IPS-NIHi7 (cell line): ENCODE measurements at regions not wholly inside any gene's neighbourhood (a gene's known extent, or its start where the extent isn't known, plus 50 kb on each side); places are given as distances from the start of the nearest gene placed in this dataset.

ENCODE experiments used
- DNase-seq: peaks from one replicate; pipeline ENCODE4 v3.0.0; 2012; ENCODE audit warnings: mixed read lengths; ENCODE audit errors: extremely low spot score

DNA sequence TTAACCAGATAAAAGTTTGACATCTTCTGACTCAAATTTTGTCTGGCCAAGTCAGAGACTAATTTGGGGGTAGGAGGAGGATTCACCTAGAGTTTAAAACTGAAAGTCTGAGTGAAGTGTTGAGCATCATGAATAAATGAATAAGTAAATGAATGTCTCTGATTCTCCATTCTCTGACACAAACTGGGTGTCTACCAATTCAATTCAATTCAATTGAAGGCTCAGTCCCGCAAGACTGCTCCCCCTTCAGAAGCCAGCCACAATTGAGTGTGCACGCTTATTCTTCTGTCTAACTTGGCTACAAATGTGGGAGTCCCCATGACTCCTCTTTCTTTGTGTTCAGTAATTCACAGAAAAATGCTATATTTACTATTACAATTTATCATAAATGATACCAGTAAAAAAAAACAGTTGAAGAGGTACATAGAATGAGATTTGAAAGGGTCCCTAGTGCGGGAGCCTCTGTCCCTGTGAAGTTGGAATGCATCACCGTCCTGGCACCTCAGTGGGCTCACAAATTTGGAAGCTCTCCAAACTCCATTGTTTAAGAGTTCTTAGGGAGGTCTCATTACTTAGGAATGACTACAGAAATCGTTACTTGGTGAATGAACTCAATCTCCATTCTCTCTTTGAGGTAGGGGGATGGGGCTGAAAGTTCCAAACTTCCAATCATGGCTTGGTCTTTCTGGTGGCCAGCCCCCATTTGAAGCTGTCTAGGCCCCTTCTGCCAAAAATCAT is 243.7 kb upstream of the PHYHIPL start:
- no peak for DNase-seq

- no peak for DNase-seq
Observed at GRCh38 chr10:58936364-58936763, 240.1 kb upstream of the PHYHIPL start.

DNA sequence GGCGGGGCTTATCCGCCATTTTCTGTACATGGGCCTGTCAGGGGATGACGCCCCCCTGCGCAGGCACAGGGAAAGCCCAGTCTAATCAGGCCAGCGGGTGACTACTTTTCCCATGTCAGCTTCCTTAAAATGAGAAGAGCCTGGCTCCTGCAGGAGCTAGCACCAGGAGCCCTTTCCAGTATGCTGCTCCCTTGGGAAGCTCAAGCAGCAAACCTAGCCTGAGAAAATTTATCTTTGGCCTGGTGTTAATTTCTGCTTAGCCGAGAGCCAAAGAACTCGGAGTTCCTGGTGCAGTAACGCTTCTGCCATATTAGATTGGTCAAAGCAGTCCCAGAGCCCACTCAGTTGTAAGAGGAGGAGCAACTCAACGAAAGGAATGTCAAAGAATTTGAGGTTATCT is 239.0 kb upstream of the PHYHIPL start:
- DNase-seq, result no peak

GRCh38 chr10:58942724-58943123 is 233.7 kb upstream of the PHYHIPL start:
- no peak for DNase-seq

GRCh38 chr10:58943256-58943890 is 233.1 kb upstream of the PHYHIPL start:
- DNase-seq, result no peak

DNA sequence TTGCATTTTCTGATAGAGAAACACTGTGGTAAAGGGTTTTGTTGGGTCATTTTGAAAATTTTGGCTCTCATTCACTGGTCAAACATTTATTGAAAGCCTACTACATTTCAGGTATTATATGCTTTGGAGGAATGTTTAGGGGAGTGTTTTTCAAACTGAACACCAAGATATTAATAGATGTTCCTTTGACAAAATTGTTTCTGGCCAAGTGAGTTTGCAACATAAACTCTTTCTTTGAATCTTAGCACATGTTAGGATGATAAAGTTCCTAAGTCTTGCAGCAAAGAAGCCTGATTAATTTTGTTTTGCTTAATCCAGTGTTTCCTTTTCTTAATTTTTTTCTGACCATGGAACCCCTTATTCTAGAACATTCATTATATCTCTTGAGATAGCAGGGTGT is 232.5 kb upstream of the PHYHIPL start:
- no peak for DNase-seq

DNA sequence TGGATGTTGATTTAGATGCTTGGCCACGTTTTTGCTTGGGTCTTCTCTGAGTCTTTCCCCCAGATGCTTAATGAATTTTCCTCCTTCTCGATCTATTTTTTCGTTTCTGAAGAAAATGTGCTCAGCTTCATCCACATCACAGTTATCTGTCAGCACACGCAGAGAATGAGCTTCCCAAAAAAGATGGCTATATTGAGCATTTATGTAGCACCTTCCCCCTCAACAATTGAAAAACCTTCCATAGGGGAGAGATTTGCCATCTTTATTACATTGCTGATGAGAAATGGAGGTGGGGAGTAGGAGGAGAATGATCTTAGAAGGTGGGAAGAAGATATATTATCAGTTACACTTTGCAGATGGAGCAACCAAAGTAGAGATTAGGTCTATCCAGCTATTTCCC is 228.1 kb upstream of the PHYHIPL start:
- no peak for DNase-seq

DNA sequence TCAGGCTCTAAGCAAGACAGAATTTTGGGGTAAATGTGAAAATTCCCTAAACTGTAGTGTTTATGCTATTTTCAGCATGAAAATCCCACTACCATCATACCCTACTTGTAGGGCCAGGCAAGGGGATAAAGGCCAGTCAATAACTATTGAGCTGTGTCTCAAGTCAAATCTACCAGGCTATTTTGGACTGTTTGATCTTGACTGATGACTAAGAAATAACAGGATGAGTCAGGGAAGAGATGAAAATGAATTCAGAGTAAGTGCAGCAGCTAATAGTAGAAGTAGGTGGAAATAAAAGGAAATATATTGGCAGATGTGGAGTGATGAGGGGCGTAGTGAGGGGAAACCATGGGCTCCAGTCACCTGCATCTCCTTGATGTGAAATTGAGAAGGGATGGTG is 225.8 kb upstream of the PHYHIPL start:
- no peak for DNase-seq

- no peak for DNase-seq
Observed at GRCh38 chr10:58951087-58951486, 225.4 kb upstream of the PHYHIPL start.

- DNase-seq, result no peak
Observed at GRCh38 chr10:58951746-58952145, 224.7 kb upstream of the PHYHIPL start.

GRCh38 chr10:58952162-58952601 is 224.3 kb upstream of the PHYHIPL start:
- no peak for DNase-seq

- DNase-seq, result peak; percentile 51
Observed at GRCh38 chr10:58952747-58953466, 223.5 kb upstream of the PHYHIPL start.

DNA sequence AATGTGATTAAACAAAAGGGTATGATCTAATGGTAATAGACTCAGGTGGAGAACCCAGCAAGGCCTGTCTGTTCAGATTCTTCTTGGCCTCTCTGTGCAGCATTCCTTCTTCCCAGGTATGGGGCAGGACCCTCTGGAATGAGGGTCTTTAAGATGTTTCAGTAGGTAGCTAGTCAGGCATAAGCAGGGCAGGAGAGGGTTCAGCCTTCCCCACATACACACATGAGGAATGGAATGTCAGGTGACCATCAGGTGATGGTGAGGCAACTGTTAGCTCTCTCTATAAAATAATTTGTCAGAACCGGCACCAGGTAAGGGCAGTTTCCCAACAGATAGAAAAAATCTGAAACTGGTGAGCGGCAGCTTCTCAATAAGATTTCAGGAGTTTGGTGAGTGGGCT is 222.3 kb upstream of the PHYHIPL start:
- no peak for DNase-seq

DNA sequence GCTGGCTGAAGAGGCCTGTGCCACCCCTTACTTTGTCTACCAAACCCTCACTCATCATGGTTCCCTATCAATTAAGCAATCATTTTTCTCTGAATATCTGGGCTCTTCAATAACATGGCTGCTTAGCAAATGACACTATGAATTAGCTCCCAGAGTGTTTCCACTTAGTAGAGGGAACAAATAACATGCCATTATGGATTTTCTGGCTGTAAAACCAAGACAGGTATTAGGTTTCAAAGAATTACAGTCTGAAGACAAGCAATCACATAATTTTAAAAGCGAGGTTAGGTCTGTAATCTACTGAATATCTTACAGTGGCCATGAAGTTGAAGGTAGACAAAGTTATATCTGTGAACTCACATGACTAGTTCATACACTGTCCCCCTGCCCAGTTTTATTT is 220.8 kb upstream of the PHYHIPL start:
- DNase-seq, result no peak

- no peak for DNase-seq
Observed at GRCh38 chr10:58956926-58957325, 219.5 kb upstream of the PHYHIPL start.

- no peak for DNase-seq
Observed at GRCh38 chr10:58957517-58957916, 218.9 kb upstream of the PHYHIPL start.

GRCh38 chr10:58963101-58963534 is 213.3 kb upstream of the PHYHIPL start:
- DNase-seq, result peak; percentile 35

DNA sequence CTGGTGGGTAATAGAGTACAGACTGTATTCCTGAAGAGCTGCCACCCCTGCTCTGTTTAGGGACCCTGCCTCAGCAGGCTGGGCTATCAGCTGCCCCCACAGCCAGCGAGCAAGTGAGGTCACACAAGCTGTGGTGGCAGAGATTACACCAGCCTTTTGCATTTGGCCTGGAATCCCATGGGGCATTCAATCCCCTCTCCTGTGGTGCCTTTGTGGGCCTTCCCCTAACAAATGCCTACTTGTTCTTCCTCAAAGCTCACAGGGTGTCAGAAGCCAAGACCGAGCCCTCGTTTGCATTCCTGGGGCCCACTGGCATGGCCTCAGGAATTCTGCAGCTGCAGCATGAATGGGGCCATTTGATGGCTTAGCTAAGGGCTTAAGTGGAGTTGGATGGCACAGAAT is 212.7 kb upstream of the PHYHIPL start:
- peak; percentile 49 for DNase-seq

GRCh38 chr10:58965855-58966254 is 210.6 kb upstream of the PHYHIPL start:
- DNase-seq, result no peak

DNA sequence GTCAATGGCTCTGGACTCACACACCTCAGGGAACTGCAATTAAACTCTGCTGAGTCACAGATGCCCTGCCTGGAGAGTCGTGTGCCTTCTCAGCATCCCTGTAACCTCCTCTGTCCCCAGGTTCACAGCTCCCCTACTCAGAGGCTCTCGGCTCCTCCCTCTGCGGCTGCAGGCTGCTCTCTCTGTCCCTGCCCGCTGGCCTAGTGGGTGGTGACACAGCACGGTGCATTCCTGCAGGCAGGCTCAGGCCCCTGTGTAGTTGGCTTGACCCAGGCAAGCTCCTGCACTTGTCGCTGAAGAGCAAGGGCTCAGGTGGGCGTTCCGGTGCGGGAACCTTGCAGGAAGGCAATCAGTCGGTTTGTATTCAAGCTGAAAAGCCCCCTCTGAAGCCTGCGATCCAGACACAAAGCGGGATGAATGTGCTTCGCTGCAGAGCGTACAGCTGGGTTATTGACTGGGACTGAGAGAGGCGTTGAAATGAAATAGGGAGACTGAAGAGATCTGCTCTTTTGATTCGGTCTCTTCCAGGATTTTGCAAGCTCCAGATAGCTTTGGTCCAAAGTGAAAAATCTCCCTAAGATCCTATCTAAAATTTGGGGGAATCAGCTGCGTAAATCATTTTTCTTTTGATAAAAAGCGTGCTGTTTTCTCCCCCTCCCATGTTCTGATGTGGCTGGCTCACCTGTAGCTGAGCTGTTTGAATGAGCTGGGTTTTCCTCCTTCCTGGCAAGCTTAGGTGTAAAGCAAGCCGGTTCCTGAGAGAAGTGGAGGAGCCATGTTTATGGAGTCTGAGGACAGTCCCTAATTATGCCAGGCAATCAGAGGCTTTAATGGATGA is 208.7 kb upstream of the PHYHIPL start:
- peak; percentile 87 for DNase-seq

DNA sequence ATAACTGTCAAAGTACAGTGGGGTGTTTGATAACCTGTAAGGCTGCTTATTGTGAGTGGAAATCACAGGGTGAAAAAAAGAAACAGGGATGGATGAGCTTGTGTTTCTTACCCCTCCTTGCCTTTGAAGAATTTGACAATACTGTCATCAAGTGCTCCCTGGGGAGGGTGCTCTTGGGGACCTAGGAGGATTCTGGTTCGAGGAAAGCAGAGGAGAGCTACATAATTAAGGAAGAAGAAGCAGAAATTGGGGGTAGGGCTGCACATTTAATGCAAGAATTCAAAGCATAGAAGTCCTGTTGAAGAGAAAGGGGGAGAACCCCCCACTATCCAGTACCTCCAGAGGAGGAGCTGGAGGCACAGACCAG is 208.1 kb upstream of the PHYHIPL start:
- no peak for DNase-seq

- no peak for DNase-seq
Observed at GRCh38 chr10:58969576-58969975, 206.9 kb upstream of the PHYHIPL start.
